Suprapubic skin (tissue), 3 donors: ENCODE measurements at regions not wholly inside any gene's neighbourhood (a gene's known extent, or its start where the extent isn't known, plus 50 kb on each side); places are given as distances from the start of the nearest gene placed in this dataset.
"Not testable (repeated sequence)": the region's sequence is repeated elsewhere in the genome, so short reads cannot be mapped to it uniquely, and the experiment has no call there.

ENCODE experiments used
- EP300 ChIP-seq: sonication (generic); formaldehyde crosslinking; IDR thresholded peaks from one replicate; pipeline ENCODE4 v1.6.1; 2017; ENCODE audit warnings: antibody characterized with exemption
- TF ChIP-seq, protein P1 (sequence below), 2 donors: fragments of 200-600 bp in 1 of 2; fragments of 450-650 bp in 1 of 2; sonication (generic) in 1 of 2; IDR thresholded peaks; one replicate each; pipeline ENCODE4 v1.5.1; 2016 to 2019; ENCODE audit warnings: antibody characterized with exemption in 2 of 2, mild to moderate bottlenecking in 1 of 2, moderate library complexity in 1 of 2

DNA sequence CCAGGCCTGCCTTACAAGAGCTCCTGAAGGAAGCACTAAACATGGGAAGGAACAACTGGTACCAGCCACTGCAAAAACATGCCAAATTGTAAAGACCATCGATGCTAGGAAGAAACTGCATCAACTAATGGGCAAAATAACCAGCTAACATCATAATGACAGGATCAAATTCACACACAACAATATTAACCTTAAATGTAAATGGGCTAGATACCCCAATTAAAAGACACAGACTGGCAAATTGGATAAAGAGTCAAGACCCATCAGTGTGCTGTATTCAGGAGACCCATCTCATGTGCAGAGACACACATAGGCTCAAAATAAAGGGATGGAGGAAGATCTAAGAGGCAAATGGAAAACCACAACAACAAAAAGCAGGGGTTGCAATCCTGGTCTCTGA is 75.8 kb downstream of the ELAPOR2 start:
- TF ChIP-seq, protein P1, sequence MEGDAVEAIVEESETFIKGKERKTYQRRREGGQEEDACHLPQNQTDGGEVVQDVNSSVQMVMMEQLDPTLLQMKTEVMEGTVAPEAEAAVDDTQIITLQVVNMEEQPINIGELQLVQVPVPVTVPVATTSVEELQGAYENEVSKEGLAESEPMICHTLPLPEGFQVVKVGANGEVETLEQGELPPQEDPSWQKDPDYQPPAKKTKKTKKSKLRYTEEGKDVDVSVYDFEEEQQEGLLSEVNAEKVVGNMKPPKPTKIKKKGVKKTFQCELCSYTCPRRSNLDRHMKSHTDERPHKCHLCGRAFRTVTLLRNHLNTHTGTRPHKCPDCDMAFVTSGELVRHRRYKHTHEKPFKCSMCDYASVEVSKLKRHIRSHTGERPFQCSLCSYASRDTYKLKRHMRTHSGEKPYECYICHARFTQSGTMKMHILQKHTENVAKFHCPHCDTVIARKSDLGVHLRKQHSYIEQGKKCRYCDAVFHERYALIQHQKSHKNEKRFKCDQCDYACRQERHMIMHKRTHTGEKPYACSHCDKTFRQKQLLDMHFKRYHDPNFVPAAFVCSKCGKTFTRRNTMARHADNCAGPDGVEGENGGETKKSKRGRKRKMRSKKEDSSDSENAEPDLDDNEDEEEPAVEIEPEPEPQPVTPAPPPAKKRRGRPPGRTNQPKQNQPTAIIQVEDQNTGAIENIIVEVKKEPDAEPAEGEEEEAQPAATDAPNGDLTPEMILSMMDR (IDR thresholded peaks at IDR 0.05), result not testable (repeated sequence)
- not testable (repeated sequence) for TF ChIP-seq EP300
